Ectodermal cell (in vitro differentiated cells): ENCODE measurements at regions not wholly inside any gene's neighbourhood (a gene's known extent, or its start where the extent isn't known, plus 50 kb on each side); places are given as distances from the start of the nearest gene placed in this dataset.

Experiments
- H3K27ac ChIP-seq: 2 replicates; pipeline ENCODE4 v1.7.0; 2013; ENCODE audit warnings: mild to moderate bottlenecking, low read depth, low read length; ENCODE audit not compliant: insufficient read depth, poor library complexity, severe bottlenecking
- H3K27me3 ChIP-seq: 2 replicates; pipeline ENCODE4 v1.7.0; 2013; ENCODE audit warnings: mild to moderate bottlenecking, low read length; ENCODE audit not compliant: insufficient read depth, control insufficient read depth, poor library complexity, severe bottlenecking
- H3K36me3 ChIP-seq: one replicate; pipeline ENCODE4 v1.7.0; 2013; ENCODE audit warnings: low read length; ENCODE audit not compliant: control insufficient read depth, insufficient read depth
- H3K4me1 ChIP-seq: one replicate; pipeline ENCODE4 v1.7.0; 2013; ENCODE audit warnings: low read length; ENCODE audit not compliant: control insufficient read depth, insufficient read depth
- H3K4me3 ChIP-seq: 2 replicates; pipeline ENCODE4 v1.7.0; 2013; ENCODE audit warnings: low read depth, low read length, control low read depth; ENCODE audit not compliant: insufficient read depth
- H3K9me3 ChIP-seq: 2 replicates; pipeline ENCODE4 v1.7.0; 2013; ENCODE audit warnings: mild to moderate bottlenecking, low read length, moderate library complexity; ENCODE audit not compliant: control insufficient read depth
- WGBS, 2 experiments: methylation state at CpG; one replicate each; pipeline ENCODE4 v1.1.7; 2013; ENCODE audit warnings: missing lambda C conversion rate in 2 of 2; 5-methylcytosine and 5-hydroxymethylcytosine counted together

DNA sequence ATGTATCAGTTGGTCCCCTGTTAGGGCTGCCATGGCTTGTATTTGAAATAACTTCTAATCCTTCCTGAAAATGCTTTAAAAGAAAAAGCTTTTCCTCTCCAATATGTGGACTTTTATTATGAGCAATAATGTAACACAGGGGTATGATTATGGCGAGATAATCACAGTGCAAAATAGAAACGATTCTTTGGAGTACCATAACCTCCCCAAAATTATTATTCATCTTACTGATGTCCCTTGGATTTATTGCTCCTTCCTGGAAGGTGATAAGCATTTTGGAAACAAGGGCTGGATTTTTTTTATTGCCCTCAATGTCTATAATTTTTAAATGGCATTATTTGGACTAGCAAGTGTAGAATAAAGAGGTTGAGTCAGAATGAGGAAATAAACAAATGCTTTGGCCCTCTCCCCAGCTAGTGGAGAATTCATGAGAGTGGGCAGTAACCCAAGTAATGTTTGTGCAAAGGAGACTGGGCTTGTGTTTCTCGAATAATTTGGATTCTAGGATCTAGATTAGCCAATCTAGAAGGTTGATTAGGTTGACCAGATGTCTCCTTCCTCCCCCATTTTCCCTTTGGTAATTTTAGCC, 403.9 kb upstream of the CELF2 start:
- Histone ChIP-seq H3K9me3 (no peaks in the 10 kb centered on the region), H3K36me3 (no peaks in the 10 kb centered on the region), H3K4me1 (no peaks in the 10 kb centered on the region), H3K27ac (no peak overlapping the region), H3K27me3 (no peaks in the 10 kb centered on the region), H3K4me3 (no peak overlapping the region)
- 92 to 100% methylated on average over 1 to 2 of the region's 3 CpGs for WGBS, 2 experiments

DNA sequence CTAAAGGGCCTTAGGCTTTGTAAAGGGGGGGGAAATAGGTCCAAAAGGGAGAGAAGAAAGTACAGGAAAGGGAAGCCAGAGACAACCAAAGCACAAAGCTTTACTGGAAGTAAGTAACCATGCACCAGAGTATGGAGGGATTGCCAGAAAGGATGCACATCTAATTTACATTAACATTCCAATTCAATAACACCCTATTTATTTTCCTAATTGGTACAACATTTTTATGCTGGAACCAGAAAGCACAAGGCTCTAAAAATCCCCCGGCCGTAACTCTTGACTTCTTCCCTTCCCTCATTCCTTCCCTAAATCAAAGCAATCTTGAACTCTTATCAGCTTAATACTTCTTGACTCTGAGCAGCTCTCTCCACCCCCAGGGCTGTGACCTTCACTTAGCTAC, 400.0 kb upstream of the CELF2 start:
- 92 to 98% methylated on average over 2 of the region's 2 CpGs for WGBS, 2 experiments
- Histone ChIP-seq H3K4me3 (no peak overlapping the region), H3K36me3 (no peaks in the 10 kb centered on the region)

DNA sequence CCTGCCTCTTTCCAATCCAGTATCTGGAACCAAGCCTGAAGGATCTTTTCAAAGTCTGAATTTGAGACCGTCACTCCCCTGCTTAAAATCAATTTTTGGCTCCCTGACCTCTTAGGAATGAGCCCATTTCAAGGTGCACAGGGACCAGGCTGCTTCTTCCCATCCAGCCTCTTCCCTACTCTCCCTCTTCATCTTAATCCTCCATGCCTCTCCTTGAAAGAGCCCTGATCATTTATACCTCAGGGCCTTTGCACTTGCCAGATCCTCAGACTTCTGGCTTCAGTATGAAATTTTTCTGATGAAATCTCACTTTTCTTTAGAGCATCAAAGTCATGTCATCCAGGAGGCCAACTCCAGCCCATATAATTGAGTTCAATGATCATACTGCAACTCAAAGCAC, 399.5 kb upstream of the CELF2 start:
- Histone ChIP-seq H3K27me3 (no peaks in the 10 kb centered on the region), H3K36me3 (no peaks in the 10 kb centered on the region), H3K9me3 (no peaks in the 10 kb centered on the region), H3K27ac (no peak overlapping the region), H3K4me1 (no peaks in the 10 kb centered on the region), H3K4me3 (no peak overlapping the region)
- 94 to 95% methylated on average over 1 of the region's 1 CpG for WGBS, 2 experiments

More for the DNA sequence above, 400.0 kb upstream of the CELF2 start:
- Histone ChIP-seq H3K27me3 (no peaks in the 10 kb centered on the region), H3K4me1 (no peaks in the 10 kb centered on the region), H3K9me3 (no peaks in the 10 kb centered on the region), H3K27ac (no peak overlapping the region)

DNA sequence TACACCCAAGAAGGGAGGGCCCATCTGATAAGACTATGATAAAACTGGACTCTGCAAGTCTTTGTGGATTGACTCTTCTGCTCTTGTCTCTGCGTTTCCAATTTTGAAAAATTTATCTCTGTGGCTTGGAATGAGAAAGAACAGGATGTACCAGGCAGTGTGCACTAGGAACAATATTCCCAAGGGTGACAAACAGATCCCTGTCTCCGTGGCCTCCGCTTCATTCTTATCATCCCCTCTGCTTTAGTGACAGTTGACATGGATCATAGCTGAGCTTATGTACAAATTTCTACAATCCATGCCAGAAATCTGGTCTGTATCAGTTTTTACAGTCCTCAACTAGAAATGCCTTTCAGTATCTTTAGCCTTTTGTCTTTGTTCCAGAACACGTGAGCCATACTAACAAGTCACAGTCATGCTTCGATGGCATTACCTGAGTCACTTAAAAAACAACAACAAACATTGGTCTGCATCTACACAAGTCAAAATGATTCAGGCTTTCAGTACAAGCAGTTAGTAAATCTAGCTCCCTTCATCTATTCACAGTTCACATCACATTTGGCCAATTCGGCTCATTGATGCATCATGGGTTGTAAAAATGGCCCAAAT, 393.6 kb upstream of the CELF2 start:
- Histone ChIP-seq H3K27me3 (no peaks in the 10 kb centered on the region), H3K9me3 (no peaks in the 10 kb centered on the region), H3K36me3 (no peaks in the 10 kb centered on the region), H3K4me3 (no peak overlapping the region), H3K27ac (no peak overlapping the region), H3K4me1 (peaks cover 5% of the 10 kb centered on the region)
- 90 to 93% methylated on average over 6 of the region's 6 CpGs for WGBS, 2 experiments

DNA sequence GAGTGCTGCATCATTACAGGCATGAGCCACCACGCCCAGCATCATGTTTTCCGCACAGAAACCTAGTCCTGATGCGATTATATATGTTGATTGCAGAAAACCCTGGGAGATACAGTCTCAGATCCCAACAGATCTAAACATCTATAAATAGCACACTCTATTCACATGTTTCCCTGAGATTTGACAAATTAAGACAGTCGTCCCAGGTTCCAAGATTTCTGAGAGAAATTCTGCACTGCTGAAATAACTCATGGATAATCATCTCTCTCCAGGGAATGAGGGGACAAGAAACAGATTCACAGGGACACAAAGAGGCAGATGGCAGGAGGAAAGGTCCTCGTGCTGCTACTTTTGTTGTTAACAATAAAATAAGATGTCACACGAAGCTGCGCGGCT, 393.1 kb upstream of the CELF2 start:
- H3K4me1 ChIP-seq, result peaks cover 5% of the 10 kb centered on the region
- H3K27me3 ChIP-seq, result no peaks in the 10 kb centered on the region
- no peak overlapping the region for H3K4me3 ChIP-seq
- whole genome bisulfite sequencing, 2 experiments, result 92 to 93% methylated on average over 8 of the region's 8 CpGs
- no peaks in the 10 kb centered on the region for H3K9me3 ChIP-seq
- H3K27ac ChIP-seq, result no peak overlapping the region
- H3K36me3 ChIP-seq, result no peaks in the 10 kb centered on the region

DNA sequence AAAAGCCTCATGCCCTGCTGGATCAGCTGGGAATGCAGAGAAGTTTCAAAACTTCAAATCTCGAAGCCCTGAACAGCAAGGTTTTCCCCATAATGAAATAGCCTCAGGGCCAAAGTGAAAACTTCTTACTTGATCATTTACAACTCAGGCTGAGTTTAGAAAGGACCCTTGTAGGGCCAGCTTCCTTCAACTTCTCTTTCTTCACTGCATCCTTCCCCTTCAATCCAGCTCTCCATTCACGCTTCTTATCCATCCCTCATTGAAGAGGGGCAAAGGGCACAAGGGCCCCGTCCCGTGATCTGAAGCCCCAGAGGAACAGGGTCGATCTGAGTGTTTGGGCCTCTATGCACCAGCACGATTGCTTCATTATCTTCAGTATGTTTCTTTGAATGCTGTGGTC, 392.2 kb upstream of the CELF2 start:
- H3K27me3 ChIP-seq, result no peaks in the 10 kb centered on the region
- H3K9me3 ChIP-seq, result no peaks in the 10 kb centered on the region
- H3K4me1 ChIP-seq, result peaks cover 5% of the 10 kb centered on the region
- H3K27ac ChIP-seq, result no peak overlapping the region
- WGBS, 2 experiments, result 92 to 98% methylated on average over 6 of the region's 6 CpGs
- H3K4me3 ChIP-seq, result no peak overlapping the region
- H3K36me3 ChIP-seq, result no peaks in the 10 kb centered on the region

DNA sequence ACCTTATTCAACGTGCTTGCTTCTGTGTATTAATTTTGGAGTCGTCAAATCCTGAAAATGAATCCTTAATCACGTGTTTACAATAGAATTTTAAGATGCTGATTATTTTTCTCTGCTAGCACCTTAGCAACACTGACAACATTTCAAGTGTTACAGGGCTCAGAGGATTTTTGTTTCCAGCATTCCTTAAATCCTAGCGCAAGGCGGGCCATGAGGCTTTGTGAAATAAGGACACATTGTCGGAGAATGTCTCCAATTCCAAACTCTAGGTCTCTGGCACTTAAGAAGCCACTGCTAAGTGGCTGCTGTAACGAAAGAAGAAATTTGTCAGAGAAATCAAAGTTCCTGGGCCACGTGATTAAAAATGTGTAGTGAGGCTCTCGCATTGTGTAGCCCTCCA, 390.9 kb upstream of the CELF2 start:
- no peaks in the 10 kb centered on the region for H3K27me3 ChIP-seq
- WGBS, 2 experiments, result 95 to 96% methylated on average over 9 of the region's 9 CpGs
- H3K9me3 ChIP-seq, result no peaks in the 10 kb centered on the region
- no peak overlapping the region for H3K4me3 ChIP-seq
- H3K4me1 ChIP-seq, result peaks cover 5% of the 10 kb centered on the region
- no peak overlapping the region for H3K27ac ChIP-seq
- no peaks in the 10 kb centered on the region for H3K36me3 ChIP-seq

DNA sequence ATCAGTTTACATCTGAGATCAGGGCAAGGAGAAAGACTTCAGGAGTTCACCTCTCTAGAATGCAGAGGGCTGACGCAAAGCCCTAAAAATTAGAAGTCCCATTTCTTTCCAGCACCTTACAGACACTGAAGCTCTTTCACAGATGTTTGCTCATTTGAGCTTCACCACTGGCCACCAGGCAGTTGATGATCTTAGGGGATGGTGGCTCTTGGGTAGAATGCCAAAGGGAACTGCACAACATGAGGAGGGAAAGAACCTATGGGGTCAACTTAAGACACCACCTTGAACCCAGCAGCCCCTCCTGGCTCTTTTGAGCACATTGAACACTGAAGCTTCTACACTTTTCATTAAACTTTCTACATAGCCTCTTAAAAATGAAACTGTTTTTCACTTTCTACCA, 390.3 kb upstream of the CELF2 start:
- Histone ChIP-seq H3K36me3 (no peaks in the 10 kb centered on the region), H3K4me3 (no peak overlapping the region), H3K9me3 (no peaks in the 10 kb centered on the region), H3K4me1 (peaks cover 5% of the 10 kb centered on the region), H3K27ac (no peak overlapping the region), H3K27me3 (no peaks in the 10 kb centered on the region)
- WGBS, 2 experiments, result 90 to 100% methylated on average over 1 of the region's 1 CpG

DNA sequence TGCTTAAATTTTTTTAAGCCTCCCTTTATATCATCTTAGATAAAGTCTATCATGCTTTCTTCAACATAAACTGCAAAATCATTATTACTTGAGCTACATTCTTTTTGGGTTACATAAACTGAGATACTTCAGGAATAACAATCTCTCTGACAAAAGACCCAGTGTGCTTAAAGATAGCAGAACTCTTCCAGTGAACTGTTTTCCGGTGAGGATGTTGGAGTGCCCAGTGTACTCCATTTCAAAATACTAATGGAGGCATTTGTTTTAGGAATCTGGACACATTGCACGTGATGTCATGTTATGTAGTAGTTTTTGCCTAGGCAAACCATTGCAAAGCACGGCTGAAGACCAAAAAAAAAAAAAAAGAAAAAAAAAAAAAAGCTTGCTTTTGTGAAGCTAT, 388.2 kb upstream of the CELF2 start:
- Histone ChIP-seq H3K36me3 (no peaks in the 10 kb centered on the region), H3K4me1 (peaks cover 5% of the 10 kb centered on the region), H3K27ac (no peak overlapping the region), H3K4me3 (no peak overlapping the region), H3K27me3 (no peaks in the 10 kb centered on the region), H3K9me3 (no peaks in the 10 kb centered on the region)
- 96 to 98% methylated on average over 3 of the region's 3 CpGs for WGBS, 2 experiments

DNA sequence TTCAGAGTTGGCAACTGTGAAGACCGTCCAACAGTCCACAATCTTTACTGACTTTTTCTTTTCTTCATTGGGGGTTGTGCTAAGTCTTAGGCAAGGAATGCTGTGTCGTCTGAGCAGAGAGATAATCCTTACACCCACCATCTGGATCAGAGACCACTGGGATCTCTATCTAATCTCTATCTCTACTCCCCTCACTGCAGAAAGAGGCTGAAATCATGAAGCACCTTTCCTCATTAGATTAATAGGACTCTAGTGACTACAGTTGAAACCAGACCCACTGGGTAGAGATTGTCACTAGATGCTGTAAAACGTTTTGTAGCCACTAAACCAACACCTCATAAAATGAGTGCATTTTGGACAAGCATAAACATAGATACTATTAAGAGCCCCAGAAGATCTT, 387.4 kb upstream of the CELF2 start:
- H3K4me3 ChIP-seq, result no peak overlapping the region
- peaks cover 5% of the 10 kb centered on the region for H3K4me1 ChIP-seq
- H3K9me3 ChIP-seq, result no peaks in the 10 kb centered on the region
- WGBS, 2 experiments, result 85 to 88% methylated on average over 3 of the region's 3 CpGs
- no peaks in the 10 kb centered on the region for H3K27me3 ChIP-seq
- no peaks in the 10 kb centered on the region for H3K36me3 ChIP-seq
- no peak overlapping the region for H3K27ac ChIP-seq
